Vagina (tissue), 2 donors: ENCODE measurements at regions not wholly inside any gene's neighbourhood (a gene's known extent, or its start where the extent isn't known, plus 50 kb on each side); places are given as distances from the start of the nearest gene placed in this dataset.

Experiments
- DNase-seq, 2 donors: peaks; one replicate each; pipeline ENCODE4 v3.0.0-alpha.2; 2017; ENCODE audit errors: extremely low spot score in 2 of 2
- H3K27ac ChIP-seq: fragments of 200-600 bp; sonication (generic); one replicate; pipeline ENCODE4 v1.5.1; 2019
- H3K27me3 ChIP-seq: fragments of 200-600 bp; sonication (generic); one replicate; pipeline ENCODE4 v1.5.1; 2019
- H3K36me3 ChIP-seq, 2 donors: fragments of 200-600 bp; sonication (generic); one replicate each; pipeline ENCODE4 v1.5.1; 2017 to 2019
- H3K4me1 ChIP-seq: fragments of 200-600 bp; sonication (generic); one replicate; pipeline ENCODE4 v1.5.1; 2019
- H3K4me3 ChIP-seq, 2 donors: fragments of 200-600 bp; sonication (generic); 1 replicate in 1 of 2; 2 replicates in 1 of 2; pipeline ENCODE4 v1.5.1; 2016 to 2019
- H3K9me3 ChIP-seq: fragments of 200-600 bp; sonication (generic); one replicate; pipeline ENCODE4 v1.5.1; 2019
- POLR2A ChIP-seq, 2 donors: fragments of 450-650 bp; IDR thresholded peaks; one replicate each; pipeline ENCODE4 v1.6.1; 2017; ENCODE audit warnings: antibody characterized with exemption in 2 of 2, mild to moderate bottlenecking in 2 of 2, moderate library complexity in 2 of 2
- POLR2AphosphoS5 ChIP-seq, 2 donors: sonication (generic); formaldehyde crosslinking; IDR thresholded peaks; one replicate each; pipeline ENCODE4 v1.9.0; 2017; ENCODE audit warnings: antibody characterized with exemption in 2 of 2, mild to moderate bottlenecking in 2 of 2, low read depth in 1 of 2; ENCODE audit not compliant: insufficient read depth in 1 of 2
- intact Hi-C: fragments of 100-400 bp; cut with DNase I; formaldehyde crosslinking; loops from one replicate; pipeline ENCODE4 v1.15.1; 2023
- TF ChIP-seq, protein P1 (sequence below), 3 experiments: fragments of 450-650 bp in 2 of 3; fragments of 200-600 bp in 1 of 3; sonication (generic) in 1 of 3; IDR thresholded peaks; one replicate each; pipeline ENCODE4 v1.5.1; 2017 to 2019; ENCODE audit warnings: antibody characterized with exemption in 3 of 3, mild to moderate bottlenecking in 2 of 3, moderate library complexity in 2 of 3

DNA sequence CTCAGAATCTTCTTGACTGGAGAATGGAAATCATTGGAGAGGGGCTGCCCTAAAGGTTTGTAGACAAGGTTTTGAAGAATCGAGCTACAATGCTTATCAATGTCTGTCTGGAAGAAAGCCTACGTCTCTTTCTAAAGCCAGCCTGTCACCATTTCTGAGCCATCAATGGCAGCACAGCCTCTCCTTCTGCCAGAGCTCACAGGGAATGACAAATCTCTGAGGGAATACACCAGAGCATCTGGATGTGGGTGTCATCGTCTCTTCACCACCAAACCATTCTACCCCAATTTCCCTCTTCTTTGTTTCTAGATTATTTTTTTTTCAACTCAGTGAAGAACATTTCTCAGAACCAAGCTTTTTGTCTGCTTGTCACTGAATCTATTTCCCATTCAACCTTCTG lies 349.7 kb downstream of the EMP1 start:
- Histone ChIP-seq H3K4me1 (no peaks in the 10 kb centered on the region), H3K36me3 (no peaks in the 10 kb centered on the region), H3K27me3 (no peaks in the 10 kb centered on the region), H3K27ac (no peak overlapping the region), H3K9me3 (no peaks in the 10 kb centered on the region), H3K4me3 (no peak overlapping the region)
- TF ChIP-seq POLR2AphosphoS5 (IDR thresholded peaks at IDR 0.05; ENCODE audit: insufficient read depth in 1 of 2, low read depth in 1 of 2) (no peak), POLR2A (IDR thresholded peaks at IDR 0.05) (no peak)
- TF ChIP-seq, protein P1, sequence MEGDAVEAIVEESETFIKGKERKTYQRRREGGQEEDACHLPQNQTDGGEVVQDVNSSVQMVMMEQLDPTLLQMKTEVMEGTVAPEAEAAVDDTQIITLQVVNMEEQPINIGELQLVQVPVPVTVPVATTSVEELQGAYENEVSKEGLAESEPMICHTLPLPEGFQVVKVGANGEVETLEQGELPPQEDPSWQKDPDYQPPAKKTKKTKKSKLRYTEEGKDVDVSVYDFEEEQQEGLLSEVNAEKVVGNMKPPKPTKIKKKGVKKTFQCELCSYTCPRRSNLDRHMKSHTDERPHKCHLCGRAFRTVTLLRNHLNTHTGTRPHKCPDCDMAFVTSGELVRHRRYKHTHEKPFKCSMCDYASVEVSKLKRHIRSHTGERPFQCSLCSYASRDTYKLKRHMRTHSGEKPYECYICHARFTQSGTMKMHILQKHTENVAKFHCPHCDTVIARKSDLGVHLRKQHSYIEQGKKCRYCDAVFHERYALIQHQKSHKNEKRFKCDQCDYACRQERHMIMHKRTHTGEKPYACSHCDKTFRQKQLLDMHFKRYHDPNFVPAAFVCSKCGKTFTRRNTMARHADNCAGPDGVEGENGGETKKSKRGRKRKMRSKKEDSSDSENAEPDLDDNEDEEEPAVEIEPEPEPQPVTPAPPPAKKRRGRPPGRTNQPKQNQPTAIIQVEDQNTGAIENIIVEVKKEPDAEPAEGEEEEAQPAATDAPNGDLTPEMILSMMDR (IDR thresholded peaks at IDR 0.05), result no peak
- DNase-seq, result no peak
- intact Hi-C loops, result no loop called here

DNA sequence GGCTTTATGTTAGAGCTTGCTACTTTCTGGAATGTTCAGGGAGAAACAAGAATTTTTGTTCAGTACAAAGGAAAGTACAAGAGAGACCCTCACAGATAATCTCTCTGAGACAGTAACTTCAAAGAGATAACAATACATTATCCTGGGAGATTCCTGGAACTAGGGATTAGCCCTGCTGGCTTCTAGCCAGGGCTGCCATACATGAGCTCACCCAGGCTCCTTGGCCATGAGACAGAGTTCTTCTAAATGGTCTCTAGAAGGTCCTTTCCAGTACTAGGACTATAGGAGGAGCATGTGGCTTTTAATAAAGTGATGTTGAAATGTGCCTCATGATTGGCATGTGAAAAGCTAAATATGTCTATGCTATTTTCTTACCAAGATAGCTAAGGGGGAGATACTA lies 342.5 kb downstream of the EMP1 start:
- intact Hi-C loops, result no loop called here
- DNase-seq, result no peak

DNA sequence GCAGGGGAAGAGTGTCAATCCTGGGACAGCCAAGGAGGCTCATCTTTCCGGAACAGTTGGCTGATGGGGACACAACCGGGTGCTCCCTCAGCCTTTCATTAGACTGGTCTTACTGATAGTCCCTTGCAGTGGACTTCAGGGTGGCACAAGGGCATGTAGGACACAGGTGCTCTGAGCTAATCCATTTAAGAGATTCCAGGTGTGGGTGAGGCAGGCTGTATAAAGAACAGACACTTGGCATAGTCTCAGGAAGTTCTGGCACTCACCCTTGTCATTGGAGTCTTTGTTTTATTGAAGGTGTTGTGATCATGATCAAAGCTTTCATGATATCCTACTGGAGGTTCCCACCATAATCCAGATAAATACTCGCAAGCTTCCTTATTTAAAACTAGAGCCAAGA lies 341.6 kb downstream of the EMP1 start:
- Histone ChIP-seq H3K4me1 (no peaks in the 10 kb centered on the region), H3K27ac (no peak overlapping the region), H3K9me3 (no peaks in the 10 kb centered on the region), H3K27me3 (no peaks in the 10 kb centered on the region), H3K36me3 (no peaks in the 10 kb centered on the region), H3K4me3 (no peak overlapping the region)
- no peak for TF ChIP-seq POLR2A (IDR thresholded peaks at IDR 0.05)
- TF ChIP-seq POLR2AphosphoS5 (IDR thresholded peaks at IDR 0.05; ENCODE audit: insufficient read depth in 1 of 2, low read depth in 1 of 2), result no peak
- TF ChIP-seq, protein P1 (IDR thresholded peaks at IDR 0.05), result no peak
- intact Hi-C loops, result no loop called here
- no peak for DNase-seq

More for the DNA sequence above, 342.5 kb downstream of the EMP1 start:
- H3K9me3 ChIP-seq, result no peaks in the 10 kb centered on the region
- no peak overlapping the region for H3K4me3 ChIP-seq
- H3K4me1 ChIP-seq, result no peaks in the 10 kb centered on the region
- TF ChIP-seq POLR2AphosphoS5 (IDR thresholded peaks at IDR 0.05; ENCODE audit: insufficient read depth in 1 of 2, low read depth in 1 of 2), result no peak
- TF ChIP-seq POLR2A (IDR thresholded peaks at IDR 0.05), result no peak
- TF ChIP-seq, protein P1 (IDR thresholded peaks at IDR 0.05), result no peak
- no peak overlapping the region for H3K27ac ChIP-seq
- no peaks in the 10 kb centered on the region for H3K36me3 ChIP-seq
- H3K27me3 ChIP-seq, result no peaks in the 10 kb centered on the region

DNA sequence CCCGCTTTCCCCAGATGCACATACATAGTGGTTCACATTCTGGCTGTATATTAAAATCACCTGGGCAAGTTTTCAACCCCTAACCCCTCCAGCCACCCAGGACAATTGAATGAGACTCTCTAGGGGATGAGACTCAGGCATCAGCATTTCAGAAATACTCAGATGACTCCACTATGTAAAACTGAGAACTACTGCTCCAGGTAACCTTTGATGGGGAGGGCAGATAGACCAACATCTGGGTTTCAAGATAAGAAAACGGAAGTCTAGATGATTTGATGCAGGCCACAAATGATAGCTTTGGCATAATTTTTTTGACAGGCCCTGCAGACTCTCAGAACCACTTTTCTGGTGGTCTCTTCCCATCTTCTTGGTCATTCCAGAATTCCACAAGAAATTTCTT lies 341.1 kb downstream of the EMP1 start:
- Histone ChIP-seq H3K27me3 (no peaks in the 10 kb centered on the region), H3K4me1 (no peaks in the 10 kb centered on the region), H3K36me3 (no peaks in the 10 kb centered on the region), H3K4me3 (no peak overlapping the region), H3K9me3 (no peaks in the 10 kb centered on the region), H3K27ac (no peak overlapping the region)
- no peak for DNase-seq
- intact Hi-C loops, result no loop called here
- no peak for TF ChIP-seq POLR2A (IDR thresholded peaks at IDR 0.05)
- no peak for TF ChIP-seq POLR2AphosphoS5 (IDR thresholded peaks at IDR 0.05; ENCODE audit: insufficient read depth in 1 of 2, low read depth in 1 of 2)
- TF ChIP-seq, protein P1 (IDR thresholded peaks at IDR 0.05), result no peak

DNA sequence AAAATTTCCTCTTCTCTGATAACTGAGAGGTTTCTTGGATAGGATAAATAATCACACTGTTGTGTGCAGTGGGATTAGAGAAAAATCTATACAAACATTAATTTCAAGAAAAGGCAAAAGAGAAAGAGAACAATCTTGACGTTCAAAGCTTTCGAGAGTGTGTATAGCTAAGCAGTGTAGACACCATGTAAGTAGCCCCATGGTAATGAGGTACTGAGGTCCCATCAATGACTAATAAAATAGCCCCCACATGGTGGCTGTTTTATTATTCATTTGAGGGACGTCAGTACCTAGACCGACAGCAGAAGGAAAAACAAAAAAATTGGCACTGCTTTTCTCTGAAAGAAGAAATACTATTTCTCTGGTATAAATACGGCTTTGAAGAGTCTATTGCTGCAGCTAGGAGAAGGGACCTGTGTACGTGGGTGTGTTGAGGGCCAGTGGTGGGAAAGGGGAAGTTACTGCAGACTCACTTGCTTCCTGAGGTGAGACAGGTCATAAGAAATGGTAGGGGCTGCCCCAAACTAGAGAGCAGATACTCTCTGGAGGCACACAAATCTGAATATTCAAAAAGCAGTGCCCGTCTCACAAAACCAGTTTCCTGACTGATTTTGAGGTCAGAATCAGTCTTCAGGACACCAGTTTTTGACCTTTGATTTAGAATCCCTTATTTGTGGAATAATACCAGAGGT lies 339.8 kb downstream of the EMP1 start:
- Histone ChIP-seq H3K4me3 (no peak overlapping the region), H3K36me3 (no peaks in the 10 kb centered on the region), H3K9me3 (no peaks in the 10 kb centered on the region), H3K27ac (no peak overlapping the region), H3K27me3 (no peaks in the 10 kb centered on the region), H3K4me1 (no peaks in the 10 kb centered on the region)
- TF ChIP-seq POLR2AphosphoS5 (IDR thresholded peaks at IDR 0.05; ENCODE audit: insufficient read depth in 1 of 2, low read depth in 1 of 2), result no peak
- TF ChIP-seq POLR2A (IDR thresholded peaks at IDR 0.05), result no peak
- TF ChIP-seq, protein P1 (IDR thresholded peaks at IDR 0.05), result no peak
- DNase-seq, result no peak
- intact Hi-C loops, result no loop called here
